HG03439 (cell line): ENCODE measurements at regions not wholly inside any gene's neighbourhood (a gene's known extent, or its start where the extent isn't known, plus 50 kb on each side); places are given as distances from the start of the nearest gene placed in this dataset.

Experiments
- ATAC-seq: cut with Tn5 transposase; IDR thresholded peaks from one replicate; pipeline ENCODE4 v1.9.1; 2021; ENCODE audit warnings: mild to moderate bottlenecking, moderate library complexity; ENCODE audit not compliant: unreplicated experiment

DNA sequence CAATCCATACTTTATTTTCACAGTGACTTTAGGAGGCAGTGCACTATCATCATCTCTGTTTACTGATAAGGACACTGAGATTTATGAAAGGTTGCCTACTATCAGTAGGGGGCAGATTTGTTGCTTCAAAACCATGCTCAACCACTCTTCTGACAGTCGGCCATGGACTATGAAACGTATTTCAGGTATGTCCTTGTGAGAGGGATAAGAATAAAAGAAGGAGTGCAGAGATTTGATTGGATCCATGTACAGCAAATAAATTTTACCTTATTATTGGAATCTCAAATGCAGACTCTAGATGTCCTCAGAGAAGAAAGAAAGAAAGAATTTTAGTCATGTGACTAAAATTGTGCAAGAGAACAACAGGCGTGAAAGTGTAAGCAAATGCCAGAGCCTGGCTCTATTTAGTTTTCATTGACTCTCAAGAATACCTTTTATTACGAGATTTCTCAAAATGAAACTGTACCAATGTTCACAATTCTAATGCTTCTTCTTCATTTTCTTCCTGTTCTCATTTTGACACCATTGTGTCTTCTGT, 296.6 kb upstream of the RASA1 start:
- peak; percentile 69 for ATAC-seq

DNA sequence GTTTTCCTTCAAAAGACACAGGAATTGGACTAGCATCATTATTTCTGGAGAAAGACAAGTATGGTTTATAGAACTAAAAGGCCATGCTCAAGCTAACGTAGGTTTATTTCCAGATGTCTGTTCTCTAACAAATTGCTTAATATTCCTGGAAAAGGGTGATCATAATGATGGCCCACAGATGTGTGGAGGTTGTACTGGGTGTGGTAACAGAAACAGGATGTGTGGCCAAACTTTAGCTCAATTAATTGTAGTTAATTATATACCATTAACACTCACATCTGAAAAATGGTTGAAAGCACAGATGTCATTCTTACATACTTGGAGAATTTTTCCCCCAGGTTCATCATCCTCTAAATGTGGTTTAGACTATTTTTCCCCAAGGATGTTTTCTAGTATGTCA, 292.7 kb upstream of the RASA1 start:
- no peak for ATAC-seq

DNA sequence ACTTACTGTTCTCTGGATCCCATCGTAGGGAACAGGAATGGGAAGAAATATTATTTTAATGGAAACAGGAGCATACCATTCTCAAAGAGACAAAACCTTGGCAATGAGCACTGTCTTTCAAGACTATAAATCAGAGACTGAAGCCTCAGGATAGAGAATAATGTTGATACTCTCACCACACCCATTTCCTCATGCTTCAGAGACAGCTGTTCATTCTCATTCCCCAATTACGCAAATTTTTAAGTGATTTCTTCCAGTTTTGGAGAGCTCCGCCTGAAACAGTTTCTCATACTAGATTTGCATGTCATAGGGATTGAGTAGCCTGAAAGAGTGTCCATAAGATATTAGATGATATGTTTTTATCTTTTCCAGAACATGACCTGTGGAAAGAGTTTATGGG, 290.5 kb upstream of the RASA1 start:
- ATAC-seq, result no peak

DNA sequence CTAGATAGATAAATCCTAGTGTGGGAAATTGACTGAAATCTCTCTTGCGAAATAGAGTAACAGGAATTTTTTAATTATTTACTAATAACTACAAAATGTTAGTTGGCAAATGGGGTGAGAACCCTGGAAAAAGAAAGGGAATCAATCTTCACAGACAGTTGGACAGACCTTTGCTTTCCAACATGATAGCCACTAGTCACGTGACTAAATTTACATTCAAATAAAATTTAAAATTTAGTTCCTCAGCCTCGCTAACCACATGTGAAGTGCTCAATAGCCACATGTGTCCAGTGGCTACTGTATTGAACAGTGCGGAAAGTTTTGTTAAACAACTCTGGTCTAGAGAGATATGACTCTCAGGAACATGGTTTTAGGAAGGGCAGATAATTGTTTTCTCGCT, 289.9 kb upstream of the RASA1 start:
- ATAC-seq, result no peak

DNA sequence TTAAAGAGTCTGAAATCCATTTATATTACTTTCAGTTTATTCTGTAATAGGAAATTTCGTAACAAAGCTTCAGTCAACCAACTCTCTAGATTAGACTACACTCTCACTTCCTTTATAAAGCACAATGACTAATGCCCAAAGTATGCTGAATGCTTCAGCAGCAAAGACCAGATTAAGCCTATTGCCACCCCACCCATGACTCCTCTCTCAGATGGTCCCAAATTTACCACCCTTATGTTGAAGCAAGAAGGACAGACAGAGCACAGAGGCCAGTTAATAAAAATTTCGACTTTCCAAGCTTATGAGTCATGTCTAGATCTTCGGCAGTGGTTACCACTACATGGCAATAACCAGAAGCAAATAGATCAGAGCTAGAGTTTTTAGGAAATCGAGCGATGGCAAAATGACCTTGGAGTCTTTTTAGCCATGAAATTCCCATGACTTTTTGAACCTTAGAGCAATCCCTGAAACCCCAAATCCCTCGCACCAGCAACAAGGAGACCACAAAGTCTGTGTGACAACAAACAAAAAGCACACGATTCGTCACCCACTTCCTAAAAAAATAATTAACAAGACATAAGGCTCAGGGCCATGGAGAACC, 287.8 kb upstream of the RASA1 start:
- ATAC-seq, result no peak

DNA sequence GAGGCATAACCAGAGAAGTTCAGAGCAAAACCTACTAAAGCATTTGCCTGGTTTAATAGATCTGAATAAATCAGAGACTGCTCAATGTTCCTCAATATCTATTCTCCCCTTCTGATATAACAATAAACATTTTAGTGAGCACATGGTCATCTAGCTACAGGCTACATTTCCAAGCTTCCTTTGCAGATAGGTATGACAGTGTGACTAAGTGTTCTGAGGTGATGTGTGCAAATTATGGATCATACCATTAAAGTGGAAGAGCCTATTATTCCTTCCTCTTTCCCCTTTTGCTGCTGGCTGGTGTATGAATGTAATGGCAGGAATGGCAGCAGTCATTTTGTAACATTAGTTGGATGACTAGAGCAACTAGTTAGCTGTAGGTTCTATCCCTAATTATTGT, 285.8 kb upstream of the RASA1 start:
- no peak for ATAC-seq

DNA sequence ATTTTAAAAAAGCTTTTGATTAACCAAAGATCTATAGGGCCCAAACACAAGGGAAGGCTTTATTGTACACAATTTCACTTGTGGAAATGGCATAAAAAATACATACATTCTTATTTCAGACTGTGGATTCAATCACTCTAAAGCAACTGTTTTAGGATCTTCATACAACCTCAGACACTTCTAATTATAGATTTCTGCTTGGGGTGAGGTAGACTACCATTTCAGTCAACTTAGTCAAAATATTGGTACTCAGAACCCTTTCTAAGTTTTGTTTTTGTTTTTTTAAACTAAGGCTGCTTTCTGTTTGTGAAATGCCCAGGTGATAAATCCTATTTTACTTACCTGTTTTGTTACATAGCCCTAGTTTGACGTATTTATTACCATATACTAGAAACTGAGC, 284.5 kb upstream of the RASA1 start:
- peak; percentile 60 for ATAC-seq

DNA sequence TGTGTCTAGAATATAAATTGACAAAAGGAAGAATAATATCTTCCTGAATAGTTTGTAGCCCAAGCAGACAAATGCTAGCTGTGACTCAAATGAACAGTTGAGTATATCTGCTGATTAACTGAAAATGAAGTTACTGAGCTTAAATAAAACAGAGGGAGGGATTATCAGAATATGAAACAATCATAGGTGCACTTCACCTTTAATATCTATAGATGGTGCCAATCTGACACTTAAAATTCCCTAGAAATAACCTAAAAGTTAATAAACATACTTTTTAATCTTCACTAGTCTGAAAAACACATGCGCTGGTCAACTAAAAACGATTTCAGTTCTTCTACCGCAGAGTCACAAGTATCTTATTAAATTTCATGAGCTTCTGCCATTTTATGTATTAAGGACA, 280.8 kb upstream of the RASA1 start:
- ATAC-seq, result no peak

DNA sequence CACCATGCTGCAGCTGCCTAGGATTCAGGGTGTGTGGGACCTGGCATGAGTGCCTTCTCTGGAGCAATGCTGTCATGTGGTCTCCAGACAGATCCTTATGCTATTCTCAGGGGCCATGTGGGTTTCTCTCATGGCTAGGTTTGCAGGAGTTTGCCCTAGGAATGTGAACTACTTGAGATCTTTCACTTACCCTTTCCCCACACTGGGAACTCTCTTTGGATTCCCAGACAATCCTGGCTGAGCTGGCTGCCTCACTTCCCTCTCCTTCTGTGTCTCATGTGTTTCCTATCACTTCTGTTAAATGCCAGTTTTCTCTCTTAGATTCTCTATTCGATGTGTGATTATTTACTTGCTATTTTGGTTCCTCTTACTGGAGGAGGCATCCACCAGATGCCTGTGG, 270.2 kb upstream of the RASA1 start:
- ATAC-seq, result no peak

DNA sequence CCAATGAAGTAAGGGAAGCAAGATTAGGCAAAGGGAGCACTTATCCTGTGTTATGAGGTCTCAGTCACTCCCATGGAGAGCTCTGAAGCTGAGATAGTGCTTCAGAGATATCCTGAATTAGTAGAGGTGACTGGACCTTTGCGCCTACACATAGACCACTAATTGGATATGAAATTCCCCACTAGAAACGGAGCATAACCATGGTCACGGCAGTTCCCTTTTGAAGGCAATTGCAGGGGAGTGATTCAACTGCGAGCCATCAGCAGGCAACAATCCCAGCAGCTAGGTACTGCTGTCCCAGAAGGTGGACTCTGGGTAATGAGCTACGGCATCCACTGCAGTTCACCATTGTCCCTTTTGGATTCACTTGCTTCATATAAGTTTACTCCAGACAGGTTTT, 267.7 kb upstream of the RASA1 start:
- ATAC-seq, result no peak

DNA sequence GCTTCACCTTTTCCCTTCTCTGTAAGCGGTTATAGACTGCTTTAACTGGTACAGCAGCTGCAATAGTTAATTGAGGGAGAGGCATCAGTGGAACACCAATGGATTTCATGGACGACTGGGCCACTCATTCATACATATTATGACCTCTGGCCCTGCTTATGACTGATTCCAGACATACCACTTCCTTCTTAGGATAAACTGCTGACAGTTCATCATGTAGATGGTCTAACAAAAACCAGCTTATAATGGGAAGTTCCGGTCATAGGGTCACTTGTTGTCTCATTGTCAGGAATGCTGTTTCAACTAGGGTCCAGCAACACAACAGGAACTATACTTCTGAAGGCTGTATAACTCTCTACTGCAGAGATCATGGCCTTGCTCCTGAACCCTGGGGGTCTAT, 265.2 kb upstream of the RASA1 start:
- ATAC-seq, result no peak

DNA sequence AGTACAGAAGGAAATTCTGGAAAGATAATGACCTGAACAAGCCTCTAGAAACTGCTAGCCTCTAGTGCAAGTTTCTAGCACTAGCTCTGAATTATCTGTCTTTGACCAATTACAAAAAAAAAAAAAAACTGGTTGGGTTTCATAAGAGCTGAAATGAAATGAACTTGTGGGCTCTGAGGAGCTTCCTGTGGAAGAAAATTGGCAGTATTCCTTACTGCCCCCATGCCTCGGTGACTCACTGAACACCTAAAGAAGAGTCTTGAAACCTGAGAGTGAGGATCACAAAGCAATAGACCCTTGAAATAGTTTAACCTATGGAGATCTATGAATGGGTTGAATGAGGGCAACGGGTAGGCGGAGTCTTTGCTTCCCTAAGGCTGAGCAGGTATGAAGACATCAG, 263.6 kb upstream of the RASA1 start:
- no peak for ATAC-seq

DNA sequence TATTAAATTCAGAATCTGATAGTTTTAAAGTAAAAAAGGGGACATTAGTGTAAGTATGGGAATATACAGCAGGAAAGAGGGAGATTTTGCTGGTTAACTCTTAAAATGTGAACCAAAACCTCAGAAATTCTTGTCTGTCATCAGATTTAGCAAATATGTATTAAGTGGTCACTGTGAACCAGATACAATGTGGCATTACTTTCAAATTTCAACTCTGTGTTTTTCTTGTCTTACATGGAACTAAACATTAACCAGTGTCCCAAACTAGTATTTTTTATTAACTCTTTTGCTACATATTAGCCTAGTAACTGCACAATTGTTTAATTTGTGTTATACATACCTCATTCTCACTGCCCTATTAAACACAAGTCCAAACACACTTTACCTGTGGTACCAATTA, 259.9 kb upstream of the RASA1 start:
- ATAC-seq, result no peak

DNA sequence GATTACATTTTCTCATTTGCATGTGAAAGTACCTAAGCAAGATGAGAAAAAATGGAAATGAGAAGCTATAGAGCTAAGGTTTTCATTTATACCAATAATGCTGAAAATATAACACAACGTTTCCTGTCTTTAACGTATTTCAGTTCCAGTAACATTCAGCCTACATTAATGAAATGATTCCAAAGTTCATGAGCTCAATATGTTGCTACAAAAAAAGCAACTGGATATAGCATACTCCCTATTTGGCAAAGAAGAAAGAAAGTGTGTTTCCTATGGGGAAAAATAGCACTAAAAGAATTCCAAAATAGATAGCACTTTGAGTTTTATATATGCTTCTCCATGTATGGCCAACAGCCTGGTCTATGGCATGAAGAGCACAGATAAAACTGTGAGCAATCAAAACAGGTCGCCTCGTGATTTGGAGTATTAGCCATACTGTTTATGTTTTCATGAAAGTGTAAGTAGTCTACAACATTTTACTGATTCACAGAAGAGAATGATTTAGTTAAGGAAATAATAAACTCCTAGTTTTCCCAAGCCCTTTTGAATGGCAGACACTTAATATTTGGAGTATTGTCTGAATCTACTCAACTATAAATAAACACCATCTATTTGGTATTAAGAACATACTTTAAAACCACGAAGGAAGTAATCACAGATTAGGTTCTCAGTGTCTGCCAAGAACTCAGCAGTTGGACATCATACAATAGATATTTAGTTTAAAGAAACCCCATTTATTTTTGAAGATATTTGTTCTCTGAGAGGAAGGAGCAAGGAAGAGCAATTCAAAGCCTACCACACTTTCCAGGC, 258.7 kb upstream of the RASA1 start:
- ATAC-seq, result no peak

DNA sequence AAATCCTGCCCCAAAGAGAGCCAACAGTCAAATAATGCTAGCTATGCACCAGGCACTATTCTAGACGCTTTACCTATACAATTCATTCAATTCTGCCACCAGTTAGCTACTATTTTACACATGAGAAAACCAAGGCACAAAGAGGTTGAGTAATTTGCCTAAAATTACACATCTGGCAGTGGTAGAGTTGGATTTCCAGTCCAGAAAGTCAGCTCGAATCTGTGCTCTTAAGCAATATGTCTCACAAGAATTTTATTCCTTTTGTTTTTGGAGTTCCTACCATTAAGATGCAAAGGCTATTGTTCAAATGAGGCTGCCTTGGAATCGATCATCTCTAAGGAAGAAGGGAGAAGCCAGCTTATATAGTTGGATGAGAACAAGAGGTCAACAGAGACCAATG, 256.9 kb upstream of the RASA1 start:
- no peak for ATAC-seq

DNA sequence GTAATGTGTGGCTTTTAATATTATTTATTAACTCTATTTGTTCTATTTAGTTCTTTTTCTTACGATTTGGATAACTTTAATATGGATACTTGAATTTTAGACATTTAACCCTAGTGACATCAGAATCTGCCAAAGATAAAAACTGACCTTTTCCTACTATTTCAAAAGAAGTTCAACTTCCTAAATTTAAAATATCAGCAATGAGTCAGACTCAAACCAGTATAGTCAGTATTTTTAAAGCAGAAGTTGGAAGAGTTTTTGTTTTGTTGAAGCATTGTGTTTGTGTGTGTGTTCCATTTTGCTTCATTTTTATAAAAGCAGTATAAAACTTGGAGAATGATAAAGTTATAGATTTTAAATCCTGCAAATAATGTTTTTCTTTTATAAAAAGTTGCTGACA, 251.8 kb upstream of the RASA1 start:
- no peak for ATAC-seq

DNA sequence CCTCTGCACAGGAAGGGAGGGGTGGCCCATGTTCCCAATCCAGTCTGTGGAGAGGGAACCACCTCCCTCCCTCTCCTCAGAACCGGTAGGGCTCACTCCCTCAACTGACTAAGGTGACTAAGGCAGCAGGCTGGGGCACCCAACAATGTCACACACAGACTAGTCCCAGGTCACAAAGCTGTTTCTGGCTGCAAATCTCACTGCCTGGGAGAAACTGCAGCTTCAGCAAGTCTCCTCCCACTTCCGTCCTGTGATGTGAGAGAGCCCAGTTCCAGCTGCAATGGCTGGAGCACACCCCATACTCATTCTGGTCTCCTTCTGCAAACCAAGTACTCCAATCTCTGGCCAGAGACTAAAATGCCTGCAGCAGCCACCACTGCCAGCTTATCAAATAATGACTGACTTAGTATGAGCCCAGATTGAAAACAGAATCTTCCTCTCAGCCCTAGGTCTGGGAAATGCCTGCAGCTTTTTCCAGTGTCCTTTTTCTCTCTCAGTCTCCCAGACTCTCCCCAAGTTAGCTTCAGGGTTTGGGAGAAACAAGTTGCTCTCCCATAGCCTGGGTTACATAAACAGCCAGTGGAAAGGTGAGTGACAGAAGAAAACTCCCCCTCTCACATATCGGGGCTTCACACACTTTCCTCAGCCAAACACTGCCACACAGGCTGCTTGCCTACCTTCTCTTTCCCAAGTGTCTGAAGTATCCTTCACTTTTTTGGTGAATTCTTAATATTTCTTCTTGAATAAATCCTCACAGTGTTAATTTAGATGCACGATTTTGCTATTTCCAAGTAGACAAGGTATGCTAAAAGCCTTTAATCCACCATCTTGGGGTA, 247.4 kb upstream of the RASA1 start:
- peak; percentile 96 for ATAC-seq

DNA sequence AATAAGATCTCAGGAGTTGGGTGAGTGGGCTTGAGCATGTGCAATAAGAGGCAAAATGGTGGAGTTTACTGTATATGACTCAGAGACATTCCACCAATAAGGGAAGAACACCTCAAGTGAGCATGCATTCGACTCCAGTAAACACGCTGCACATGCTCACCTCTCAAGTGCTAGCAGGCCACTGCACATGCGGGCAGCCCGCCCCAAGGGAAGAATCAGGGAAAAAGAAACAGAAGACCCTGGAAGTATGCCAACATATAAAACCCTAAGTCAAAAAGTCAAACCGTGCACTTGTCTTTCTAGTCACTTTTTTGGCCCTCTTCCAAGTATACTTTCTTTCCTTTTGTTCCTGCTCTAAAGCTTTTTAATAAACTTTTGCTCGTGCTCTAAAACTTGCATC, 245.3 kb upstream of the RASA1 start:
- ATAC-seq, result no peak

DNA sequence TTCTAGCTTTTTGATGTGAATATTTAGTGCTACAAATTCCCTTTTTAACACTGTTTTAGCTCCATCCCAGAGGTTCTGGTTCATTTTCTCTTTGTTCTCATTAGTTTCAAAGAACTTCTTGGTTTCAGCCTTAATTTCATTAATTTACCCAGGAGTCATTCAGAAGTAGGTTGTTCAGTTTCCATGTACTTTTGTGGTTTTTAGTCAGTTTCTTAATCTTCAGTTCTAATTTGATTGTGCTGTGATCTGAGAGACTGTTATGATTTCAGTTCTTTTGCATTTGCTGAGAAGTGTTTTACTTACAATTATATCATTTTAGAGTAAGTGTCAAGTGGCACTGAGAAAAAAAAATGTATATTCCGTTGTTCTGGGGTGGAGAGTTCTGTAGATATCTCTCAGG, 240.1 kb upstream of the RASA1 start:
- no peak for ATAC-seq

DNA sequence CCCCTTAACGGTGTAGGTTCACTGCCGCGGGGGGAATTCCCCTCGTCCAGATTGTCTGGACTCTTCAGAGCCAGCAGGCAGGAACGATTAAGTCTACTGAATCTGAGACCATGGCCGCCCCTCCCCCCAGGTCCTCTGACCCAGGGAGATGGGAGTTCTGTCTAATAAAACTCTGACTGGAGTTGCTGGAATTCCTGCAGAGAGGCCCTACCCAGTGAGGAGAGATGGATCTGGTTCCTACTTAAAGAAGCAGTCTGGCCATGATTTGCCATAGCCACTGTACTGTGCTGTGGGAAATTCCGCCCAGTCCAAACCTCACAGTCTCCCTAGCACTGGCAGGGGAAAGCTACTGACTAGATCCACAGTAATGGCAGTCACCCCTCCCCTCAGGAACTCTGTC, 237.7 kb upstream of the RASA1 start:
- ATAC-seq, result no peak

DNA sequence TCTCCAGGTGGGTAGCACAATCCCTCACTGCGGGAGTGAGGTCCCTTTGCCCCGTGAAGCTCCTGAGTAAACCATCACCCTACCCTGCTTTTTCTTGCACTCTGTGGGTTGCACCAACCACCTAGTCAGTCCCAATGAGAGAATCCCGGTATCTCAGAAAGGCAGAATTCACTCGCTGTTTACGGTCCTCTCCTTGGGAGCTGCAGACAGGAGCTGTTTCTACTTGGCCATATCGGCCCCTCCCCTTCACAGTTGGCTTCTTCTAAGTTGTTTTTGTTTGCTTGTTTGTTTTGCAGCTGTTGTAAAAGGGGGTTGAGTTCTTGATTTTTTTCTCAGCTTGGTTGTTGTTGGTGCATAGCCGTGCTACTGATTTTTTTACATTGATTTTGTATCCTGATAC, 237.0 kb upstream of the RASA1 start:
- no peak for ATAC-seq

DNA sequence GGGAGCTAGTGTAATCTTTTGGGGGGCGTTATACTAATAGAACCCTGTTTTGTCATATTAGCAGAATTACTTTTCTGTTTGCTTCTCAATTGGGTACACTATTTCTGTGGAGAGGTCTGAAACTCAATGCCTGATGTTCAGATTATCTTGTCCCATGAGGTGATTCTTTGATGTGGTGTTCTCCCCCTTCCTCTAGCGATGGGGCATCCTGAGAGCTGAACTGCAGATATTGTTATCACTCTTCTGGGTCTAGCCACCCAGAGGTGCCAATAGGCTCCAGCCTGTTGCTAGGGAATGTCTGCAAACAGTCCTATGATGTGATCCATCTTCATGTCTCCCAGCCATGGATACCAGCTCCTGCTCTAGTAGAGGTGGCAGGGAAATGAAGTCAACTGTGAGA, 233.1 kb upstream of the RASA1 start:
- no peak for ATAC-seq
